ENCODE measurements at regions not wholly inside any gene's neighbourhood (a gene's known extent, or its start where the extent isn't known, plus 50 kb on each side); places are given as distances from the start of the nearest gene placed in this dataset.

DNA sequence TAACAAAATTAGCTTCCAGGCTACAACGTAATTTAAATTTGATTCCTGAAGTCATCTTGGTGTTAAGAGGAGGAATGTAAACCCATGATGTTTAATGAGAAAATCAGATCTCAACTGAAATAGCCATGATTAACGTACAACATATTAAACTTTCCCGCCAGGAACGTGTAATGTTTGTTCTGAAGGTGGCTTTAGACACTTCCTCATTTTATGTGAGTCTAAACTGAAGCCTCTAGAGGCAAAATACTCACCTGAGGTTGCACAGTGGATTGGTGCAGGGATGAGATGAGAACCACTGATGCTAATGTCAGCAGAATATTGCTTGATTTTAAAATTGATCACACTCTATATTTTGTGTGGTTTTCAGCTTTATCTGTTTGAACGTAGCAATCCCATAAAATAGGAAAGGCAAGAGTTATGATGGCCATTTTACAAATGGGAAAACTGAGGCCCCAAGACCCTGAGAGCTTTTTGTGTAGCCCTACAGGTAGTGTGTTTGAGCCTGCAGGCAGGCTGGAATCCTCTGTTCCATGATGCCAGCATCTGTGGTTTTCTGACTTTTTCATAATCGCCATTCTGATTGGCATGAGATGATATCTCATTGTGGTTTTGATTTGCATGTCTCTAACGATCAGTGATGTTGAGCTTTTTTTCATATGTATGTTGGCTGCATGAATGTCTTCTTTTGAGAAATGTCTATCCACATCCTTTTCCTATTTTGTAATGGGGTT, 243.7 kb upstream of the BMPER start:
- no peak for DNase-seq (ENCODE audit: low spot score)

GRCh38 chr7:33666531-33666930, 238.8 kb upstream of the BMPER start:
- no peak for DNase-seq (ENCODE audit: low spot score)

- DNase-seq (ENCODE audit: low spot score) = no peak
Measured at GRCh38 chr7:33667196-33667595, 238.1 kb upstream of the BMPER start.

GRCh38 chr7:33669251-33669670, 236.1 kb upstream of the BMPER start:
- DNase-seq (ENCODE audit: low spot score) = no peak

- no peak for DNase-seq (ENCODE audit: low spot score)
Measured at GRCh38 chr7:33671531-33672262, 233.6 kb upstream of the BMPER start.

- DNase-seq (ENCODE audit: low spot score) = no peak
Measured at GRCh38 chr7:33673029-33673700, 232.2 kb upstream of the BMPER start.

DNA sequence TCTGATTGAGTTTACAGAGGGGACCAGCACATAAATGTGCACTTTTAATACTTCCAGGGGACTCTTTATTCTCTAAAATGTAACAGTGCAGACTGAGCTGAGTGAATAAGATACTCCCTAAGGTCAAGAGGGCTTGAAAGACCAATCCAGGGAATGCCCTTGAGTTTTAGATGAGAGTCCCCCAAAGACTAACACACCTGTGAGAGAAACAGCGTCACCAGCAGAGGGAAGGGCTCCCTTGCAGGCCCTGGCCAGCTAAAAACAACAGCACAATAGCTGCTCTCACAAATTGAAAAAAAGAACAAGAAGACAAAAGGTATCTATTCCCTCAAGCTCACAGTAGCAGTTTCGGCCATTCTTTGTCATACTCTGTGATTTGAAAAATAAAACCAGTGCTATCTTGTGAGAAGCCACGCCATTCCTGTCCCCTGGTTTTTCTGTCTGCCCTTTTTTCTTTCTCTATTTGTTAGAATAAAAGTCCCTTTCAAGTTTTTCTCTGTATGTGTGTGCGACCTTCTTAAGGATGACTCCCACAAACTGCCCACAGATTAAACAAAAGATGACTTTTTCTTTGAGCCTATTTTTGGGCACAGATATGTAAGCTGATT, 230.4 kb upstream of the BMPER start:
- DNase-seq (ENCODE audit: low spot score) = no peak

GRCh38 chr7:33677556-33677955, 227.8 kb upstream of the BMPER start:
- no peak for DNase-seq (ENCODE audit: low spot score)

- DNase-seq (ENCODE audit: low spot score) = no peak
Measured at GRCh38 chr7:33678569-33679335, 226.6 kb upstream of the BMPER start.

DNA sequence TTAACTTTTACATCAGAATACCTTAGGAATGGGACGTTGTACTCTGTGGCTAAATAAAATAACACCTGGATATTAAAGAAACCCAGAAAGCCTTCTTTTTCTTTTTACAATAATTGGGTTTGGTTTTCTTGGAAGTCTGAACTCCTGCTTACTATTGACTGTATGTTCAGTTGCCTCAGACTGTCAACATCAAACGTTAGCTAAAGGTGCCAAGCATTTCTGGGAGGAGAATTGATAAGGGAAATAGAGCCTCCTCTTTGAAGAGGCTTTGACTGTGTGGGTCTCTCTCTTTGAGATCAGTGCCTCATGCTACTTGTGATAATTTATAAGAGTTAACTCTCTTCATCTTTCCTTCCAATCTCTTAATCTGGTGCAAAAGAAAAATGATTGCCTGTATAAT, 224.7 kb upstream of the BMPER start:
- DNase-seq (ENCODE audit: low spot score) = no peak

DNA sequence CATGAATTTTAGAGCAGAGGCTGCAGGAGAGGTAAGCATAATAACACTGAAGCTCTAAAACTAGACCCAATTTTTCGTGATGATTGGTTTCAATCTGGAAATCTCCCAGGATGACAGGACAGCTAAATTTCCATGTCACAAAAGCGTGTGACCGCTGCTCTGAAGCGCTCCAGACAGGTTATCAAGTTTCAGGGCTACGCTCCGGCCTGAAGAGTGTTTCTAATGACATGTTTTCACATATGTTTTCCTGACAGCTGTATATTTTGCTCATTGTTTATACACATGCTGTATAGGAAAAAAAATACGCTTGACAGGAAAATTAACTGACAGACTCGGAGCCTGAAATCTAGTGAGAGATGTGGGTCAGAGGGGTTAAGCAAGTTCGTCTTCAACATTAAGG, 219.8 kb upstream of the BMPER start:
- no peak for DNase-seq (ENCODE audit: low spot score)

DNA sequence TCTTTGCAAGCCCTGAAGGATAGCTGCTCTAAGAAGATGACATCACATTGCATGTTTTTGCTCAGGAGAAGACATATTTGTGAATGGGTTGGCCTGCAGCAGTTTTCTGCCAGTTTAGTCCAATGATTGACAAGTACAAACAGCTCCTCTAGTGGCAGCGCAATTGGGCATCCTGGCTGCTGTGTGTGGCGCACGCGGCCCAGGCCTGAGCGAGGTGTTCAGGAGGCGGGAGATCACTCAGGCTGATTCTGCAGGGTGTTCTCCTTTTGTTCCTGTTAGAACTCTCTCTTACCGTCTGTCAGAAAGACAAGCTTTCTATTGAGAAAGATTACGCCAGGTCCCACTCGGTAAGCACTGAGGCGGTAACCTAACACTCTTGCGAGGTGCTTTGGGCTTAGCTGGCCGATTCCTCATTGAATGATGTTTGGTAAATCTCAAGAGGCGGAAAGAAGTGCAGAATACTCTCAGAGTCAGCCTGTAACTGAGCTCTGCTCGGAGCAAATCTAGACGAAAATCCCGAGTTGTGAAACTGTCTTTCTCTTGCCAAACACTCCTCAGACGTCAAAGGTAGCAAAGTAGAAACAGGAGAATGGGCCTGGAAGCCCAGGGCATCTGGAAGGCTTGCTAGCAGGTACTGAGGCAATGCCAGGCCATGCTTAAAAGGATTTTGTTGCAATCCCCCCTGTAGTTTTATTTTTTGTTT, 219.2 kb upstream of the BMPER start:
- no peak for DNase-seq (ENCODE audit: low spot score)

GRCh38 chr7:33687625-33688024, 217.7 kb upstream of the BMPER start:
- no peak for DNase-seq (ENCODE audit: low spot score)

- DNase-seq (ENCODE audit: low spot score) = no peak
Measured at GRCh38 chr7:33691180-33691579, 214.2 kb upstream of the BMPER start.

DNA sequence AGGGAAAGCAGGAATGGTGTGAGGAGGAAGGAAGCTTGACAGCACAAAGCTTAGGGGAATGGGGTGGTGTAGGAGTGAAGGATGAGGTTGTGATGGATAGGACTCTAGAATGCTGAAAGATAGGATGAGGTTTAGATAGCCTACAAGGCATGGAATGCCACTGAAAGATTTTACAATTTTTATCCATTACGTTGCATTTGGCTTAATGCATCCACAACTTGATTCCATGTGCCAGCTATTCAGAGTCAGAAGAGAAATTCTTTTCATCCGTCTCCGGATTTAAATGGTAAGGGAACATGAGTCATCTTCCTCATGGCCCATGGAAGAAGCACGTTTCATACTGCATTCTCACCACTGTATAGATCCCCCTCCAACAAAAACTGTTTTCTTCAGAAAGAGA, 212.4 kb upstream of the BMPER start:
- DNase-seq (ENCODE audit: low spot score) = no peak

GRCh38 chr7:33694006-33694405, 211.3 kb upstream of the BMPER start:
- no peak for DNase-seq (ENCODE audit: low spot score)

DNA sequence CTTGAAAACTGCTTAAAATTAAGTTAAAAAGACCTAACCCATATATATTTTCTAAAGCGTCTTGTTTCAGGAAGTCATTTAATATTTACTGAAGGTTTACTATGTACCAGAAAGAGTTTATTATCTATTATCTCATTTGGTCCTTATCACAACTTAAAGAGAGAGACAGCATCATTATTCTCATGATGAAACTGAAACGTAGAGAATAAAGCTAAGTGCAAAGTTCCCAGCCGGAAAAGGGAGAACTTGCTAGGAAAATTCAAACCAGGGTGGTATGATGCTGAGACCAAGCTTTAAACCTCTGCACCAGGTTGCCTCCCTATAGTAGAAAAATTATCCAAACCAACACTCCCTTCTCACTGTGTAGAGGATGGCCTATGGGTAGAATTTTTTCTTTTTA, 207.7 kb upstream of the BMPER start:
- DNase-seq (ENCODE audit: low spot score) = no peak

DNA sequence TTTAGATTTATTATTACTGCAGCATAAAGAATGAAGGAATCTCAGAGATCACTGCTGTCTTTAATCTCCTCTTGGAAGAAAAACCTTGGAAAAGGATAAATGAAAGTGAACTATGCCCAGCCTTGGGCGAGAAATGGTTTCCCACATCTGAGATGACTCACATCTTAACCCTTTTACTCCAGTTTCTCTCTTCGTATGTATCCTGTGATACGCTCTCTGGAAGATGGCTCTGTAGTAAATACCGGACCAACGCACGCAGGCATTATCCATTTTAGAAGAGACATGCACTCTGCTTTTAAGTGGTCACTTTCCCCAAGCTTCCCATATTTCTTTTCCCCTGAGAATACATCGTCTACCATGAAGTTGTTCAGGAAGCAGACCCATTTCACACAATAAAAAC, 207.3 kb upstream of the BMPER start:
- no peak for DNase-seq (ENCODE audit: low spot score)

- DNase-seq (ENCODE audit: low spot score) = no peak
Measured at GRCh38 chr7:33698692-33699128, 206.6 kb upstream of the BMPER start.

GRCh38 chr7:33700001-33700899, 205.1 kb upstream of the BMPER start:
- no peak for DNase-seq (ENCODE audit: low spot score)
